GM12874 (cell line): ENCODE measurements at regions not wholly inside any gene's neighbourhood (a gene's known extent, or its start where the extent isn't known, plus 50 kb on each side); places are given as distances from the start of the nearest gene placed in this dataset.

Experiments used
- CTCF ChIP-seq: IDR thresholded peaks from 2 replicates; pipeline ENCODE4 v1.5.1; 2011; ENCODE audit warnings: low read depth, mild to moderate bottlenecking, control low read depth, low read length, moderate library complexity; ENCODE audit not compliant: insufficient read depth

GRCh38 chr13:80504453-80504852 lies 163.5 kb upstream of the SPRY2 start:
- no peak for TF ChIP-seq CTCF

GRCh38 chr13:80502359-80502758 lies 161.4 kb upstream of the SPRY2 start:
- no peak for TF ChIP-seq CTCF

- no peak for TF ChIP-seq CTCF
Observed at GRCh38 chr13:80501556-80501955, 160.6 kb upstream of the SPRY2 start.

- TF ChIP-seq CTCF, result no peak
Observed at GRCh38 chr13:80499536-80500290, 158.8 kb upstream of the SPRY2 start.

GRCh38 chr13:80498433-80498832 lies 157.5 kb upstream of the SPRY2 start:
- TF ChIP-seq CTCF, result no peak

GRCh38 chr13:80497978-80498377 lies 157.1 kb upstream of the SPRY2 start:
- no peak for TF ChIP-seq CTCF

GRCh38 chr13:80497439-80497838 lies 156.5 kb upstream of the SPRY2 start:
- TF ChIP-seq CTCF, result no peak
